ENCODE measurements at regions not wholly inside any gene's neighbourhood (a gene's known extent, or its start where the extent isn't known, plus 50 kb on each side); places are given as distances from the start of the nearest gene placed in this dataset.
A peak's percentile ranks its signal among the peaks of the same experiment; 100 is the strongest.

DNA sequence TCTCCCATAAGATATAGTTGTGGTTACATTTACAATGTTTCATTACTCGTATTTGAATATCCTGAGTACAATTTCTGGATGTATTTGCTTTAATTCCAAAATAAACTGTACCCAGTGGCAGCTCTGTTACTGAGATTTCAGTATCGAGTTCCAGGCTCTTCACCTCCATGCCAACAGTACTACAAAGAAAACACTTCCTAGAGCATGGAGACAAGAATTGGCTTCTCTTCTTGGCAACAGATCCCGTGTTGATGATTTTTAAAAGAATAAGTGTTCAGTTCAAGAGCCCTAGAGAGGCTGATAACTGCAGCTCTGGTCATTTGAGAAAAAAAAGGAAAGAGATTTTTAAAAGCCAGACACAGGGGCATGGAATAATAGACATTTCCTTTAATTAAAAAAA lies 302.8 kb downstream of the EFNB2 start:
- DNase-seq, result no peak

- DNase-seq, result no peak
Measured at GRCh38 chr13:106230450-106230849, 305.0 kb downstream of the EFNB2 start.

DNA sequence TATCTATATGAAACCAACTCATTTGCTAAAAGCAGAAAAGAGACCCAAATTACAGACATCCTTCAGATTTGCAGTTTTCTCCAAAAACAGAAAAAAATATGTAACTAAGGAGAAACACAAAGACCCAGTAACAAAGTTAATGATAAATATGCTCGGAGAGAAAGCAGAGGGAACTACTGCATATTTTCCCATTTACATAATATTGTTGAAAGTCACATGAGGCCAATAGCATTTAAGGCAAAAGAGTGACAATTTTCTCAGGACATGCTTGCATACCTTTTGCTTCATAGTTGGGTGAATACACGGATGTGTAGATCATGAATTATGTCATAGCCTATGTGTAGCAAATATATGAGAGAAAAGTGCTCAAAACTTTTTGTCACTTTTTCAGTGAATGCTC lies 310.3 kb downstream of the EFNB2 start:
- DNase-seq, result no peak

DNA sequence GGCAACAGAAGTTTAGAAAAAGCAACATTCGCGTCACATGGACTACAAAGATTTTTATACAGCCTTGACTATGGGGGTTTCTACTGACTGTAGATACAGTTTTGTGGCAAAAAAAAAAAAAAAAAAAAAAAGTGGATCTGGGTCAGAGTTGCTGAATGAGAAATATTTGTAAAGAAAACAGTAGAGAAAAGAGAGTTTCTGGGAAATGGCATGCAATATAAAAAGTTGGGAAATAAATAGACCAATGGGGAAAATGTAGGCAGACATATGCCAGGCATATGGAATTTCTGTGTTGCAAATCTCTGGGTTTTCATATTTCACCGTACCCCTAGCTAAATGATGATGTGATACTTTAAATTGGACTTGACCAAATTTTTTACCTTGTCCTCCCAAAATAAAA lies 315.3 kb downstream of the EFNB2 start:
- no peak for DNase-seq

DNA sequence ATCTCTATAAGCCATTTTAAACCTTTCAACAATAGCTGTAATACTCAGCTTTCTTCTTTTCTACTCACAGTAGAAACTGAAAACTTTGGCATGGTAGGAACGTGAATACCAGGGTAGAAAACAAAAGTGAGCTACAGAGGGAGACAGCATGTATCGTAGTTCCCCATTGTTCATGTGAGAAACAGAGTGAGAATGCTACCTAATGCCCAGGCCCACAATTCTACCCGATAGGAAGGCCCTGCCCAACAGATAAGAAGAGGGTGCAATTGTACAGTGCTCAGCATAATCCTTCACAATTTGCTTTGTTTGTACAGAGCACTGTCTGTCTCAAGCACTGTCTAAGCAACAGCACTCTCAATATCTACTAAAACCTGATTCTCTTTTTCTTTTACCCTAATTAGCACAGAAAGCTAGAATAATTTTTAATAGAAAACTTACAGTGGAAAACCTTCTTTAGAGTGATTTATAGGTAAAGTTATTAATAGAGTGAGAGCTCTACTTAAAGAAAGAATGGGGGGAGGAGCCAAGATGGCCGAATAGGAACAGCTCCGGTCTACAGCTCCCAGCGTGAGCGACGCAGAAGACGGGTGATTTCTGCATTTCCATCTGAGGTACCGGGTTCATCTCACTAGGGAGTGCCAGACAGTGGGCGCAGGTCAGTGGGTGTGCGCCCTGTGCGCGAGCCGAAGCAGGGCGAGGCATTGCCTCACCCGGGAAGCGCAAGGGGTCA lies 322.3 kb downstream of the EFNB2 start:
- DNase-seq, result peak; percentile 55

- no peak for DNase-seq
Measured at GRCh38 chr13:106212386-106213010, 323.0 kb downstream of the EFNB2 start.

GRCh38 chr13:106210324-106210723 lies 325.1 kb downstream of the EFNB2 start:
- no peak for DNase-seq

DNA sequence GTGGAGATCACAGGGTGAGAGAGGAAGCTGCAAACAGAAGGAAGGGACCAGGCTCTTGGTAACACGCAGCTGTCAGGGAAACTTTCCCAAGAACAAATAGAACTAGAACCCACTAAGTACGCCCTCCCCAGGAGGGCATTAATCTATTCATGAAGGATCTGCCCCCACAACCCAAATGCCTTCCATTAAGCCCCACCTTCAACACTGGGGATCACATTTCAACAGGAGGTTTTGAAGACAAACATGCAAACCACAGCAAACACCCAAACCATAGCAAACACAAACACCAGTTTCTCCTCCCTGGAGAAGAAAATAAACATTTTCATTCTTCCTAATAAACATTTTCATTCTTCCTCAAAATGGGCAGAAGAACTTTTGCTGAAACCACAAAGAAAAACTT lies 329.6 kb downstream of the EFNB2 start:
- DNase-seq, result no peak

GRCh38 chr13:106197496-106197895 lies 338.0 kb downstream of the EFNB2 start:
- no peak for DNase-seq

DNA sequence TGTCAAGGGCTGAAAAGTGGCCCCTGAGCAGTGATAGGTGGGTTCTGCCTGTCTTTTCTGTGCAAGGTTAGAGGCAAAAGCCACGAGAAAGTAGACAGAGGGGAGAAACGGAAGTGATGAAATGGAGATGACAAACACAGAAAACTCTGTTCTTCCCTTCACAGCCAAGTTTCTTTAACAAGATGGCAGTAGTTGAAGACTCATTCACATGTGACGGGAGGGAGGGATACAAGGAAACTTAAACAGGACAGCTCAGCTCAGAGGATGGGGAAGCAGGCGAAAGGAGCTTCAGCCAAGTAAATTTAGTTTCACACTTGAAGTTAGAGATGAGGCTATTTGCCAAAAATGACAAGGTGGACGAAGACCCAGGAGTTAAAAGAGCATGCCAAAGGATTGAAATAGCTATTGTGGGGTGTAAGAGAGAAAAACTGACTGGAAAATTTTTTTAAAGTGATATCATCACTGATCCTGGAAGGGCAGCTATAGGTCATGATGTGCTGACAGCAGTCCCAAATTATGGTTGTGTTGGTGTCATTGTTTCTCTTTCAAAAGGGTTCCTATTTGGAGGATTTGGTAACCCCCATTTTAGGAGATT lies 347.9 kb downstream of the EFNB2 start:
- DNase-seq, result no peak

GRCh38 chr13:106187101-106187500 lies 348.4 kb downstream of the EFNB2 start:
- DNase-seq, result no peak

GRCh38 chr13:106186366-106187030 lies 349.0 kb downstream of the EFNB2 start:
- no peak for DNase-seq

DNA sequence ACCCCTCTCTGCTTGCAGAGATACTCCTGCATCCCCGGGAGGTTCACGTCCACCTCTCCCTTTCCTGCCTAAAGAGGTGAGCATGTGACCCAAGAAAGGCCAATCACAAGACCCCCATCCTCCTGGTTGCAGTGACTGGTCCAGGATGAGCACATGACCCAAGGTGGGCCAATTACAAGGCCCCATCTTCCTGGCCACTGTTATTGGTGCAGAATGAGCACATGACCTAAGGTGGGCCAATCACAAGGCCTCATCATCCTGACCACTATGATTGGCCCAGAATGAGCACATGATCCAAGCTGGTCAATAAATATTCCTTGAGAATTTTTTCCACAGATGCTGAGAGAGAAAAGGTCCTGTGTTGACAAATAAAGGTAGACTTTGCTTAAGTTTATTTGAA lies 350.7 kb downstream of the EFNB2 start:
- no peak for DNase-seq

GRCh38 chr13:106183410-106184065 lies 351.9 kb downstream of the EFNB2 start:
- DNase-seq, result no peak

DNA sequence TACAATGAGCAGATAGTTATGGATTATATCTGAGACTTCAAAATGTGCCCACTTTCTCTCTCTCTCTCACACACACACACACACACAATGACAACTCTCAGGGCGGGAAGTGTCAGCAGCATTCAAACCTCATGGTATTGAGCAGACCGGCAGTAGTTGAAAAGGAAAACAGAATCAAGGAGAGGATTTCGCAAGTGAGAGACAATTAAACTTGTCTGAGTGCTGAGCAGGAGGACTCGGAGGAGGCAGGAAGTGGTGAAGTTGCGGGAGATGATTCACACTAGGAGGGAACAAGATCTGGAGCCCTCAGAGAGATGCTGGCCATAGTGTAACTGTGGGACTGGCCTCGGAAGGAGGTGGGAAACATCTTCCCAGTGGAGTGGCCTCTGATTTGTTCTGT lies 353.1 kb downstream of the EFNB2 start:
- DNase-seq, result no peak

GRCh38 chr13:106178816-106179215 lies 356.6 kb downstream of the EFNB2 start:
- DNase-seq, result no peak

- DNase-seq, result no peak
Measured at GRCh38 chr13:106177146-106177545, 358.3 kb downstream of the EFNB2 start.

GRCh38 chr13:106176117-106176516 lies 359.3 kb downstream of the EFNB2 start:
- DNase-seq, result no peak

DNA sequence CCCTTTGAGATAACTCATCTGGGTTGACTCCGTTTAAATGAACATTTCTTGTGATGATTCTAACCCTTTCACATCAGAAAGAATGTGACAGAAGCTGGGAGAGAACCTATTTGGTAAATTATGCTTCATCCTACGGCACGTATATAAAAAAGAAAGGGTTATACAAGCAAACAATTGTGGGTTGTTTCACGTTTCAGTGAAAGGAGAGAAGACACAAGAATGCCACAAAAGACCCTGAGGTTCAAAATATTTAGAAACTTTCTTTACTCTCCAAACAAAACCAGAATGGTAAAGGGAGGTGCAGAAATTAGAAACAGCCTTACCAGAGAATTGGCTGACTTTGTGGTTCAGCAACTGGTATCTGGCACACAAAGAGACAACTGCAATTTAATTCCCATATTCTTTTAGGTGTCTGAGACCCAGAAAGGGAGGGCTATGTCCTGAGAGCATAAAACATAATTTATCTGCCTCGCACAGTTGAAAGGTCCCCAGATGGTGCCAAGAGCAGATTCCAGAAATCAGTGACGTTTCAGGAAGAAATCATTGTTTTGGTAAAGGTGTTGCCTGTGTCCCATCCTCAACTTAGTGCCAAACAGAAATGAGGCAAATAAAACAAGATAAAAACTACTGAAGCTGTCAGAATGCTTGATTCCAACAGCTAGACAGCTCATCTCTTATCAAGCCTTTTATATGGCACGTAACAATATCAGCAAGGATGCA lies 361.4 kb downstream of the EFNB2 start:
- no peak for DNase-seq

DNA sequence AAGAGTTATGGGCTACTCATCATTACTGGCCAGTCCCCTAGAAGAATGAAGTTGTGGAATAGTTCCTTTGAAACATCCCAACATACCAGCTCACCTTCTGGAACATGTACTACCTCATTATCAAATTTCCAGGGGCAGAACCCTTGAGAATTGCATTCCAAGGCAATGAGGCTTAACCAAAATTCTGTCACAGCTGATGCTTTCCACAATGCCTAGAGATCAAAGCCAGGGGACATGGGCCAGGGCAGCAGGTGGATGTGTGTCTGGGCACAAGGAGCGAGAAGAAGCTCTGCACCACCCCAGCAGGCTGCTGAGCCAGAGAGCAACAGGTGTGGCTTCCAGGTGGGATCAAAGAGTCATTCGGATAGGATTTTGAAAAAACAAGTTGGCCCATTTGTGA lies 362.1 kb downstream of the EFNB2 start:
- no peak for DNase-seq

- no peak for DNase-seq
Measured at GRCh38 chr13:106172176-106172905, 363.1 kb downstream of the EFNB2 start.

- DNase-seq, result no peak
Measured at GRCh38 chr13:106163426-106163825, 372.0 kb downstream of the EFNB2 start.
